Left colon (tissue), 2 donors: ENCODE measurements at regions not wholly inside any gene's neighbourhood (a gene's known extent, or its start where the extent isn't known, plus 50 kb on each side); places are given as distances from the start of the nearest gene placed in this dataset.

Experiments used
- ATAC-seq: fragments of 200-7000 bp; cut with Tn5 transposase; one replicate; pipeline ENCODE4 v1.9.1; 2020; ENCODE audit warnings: mild to moderate bottlenecking, moderate library complexity
- DNase-seq, 2 donors: peaks; one replicate each; pipeline ENCODE4 v3.0.0-alpha.2; 2020
- intact Hi-C, 2 donors: fragments of 100-400 bp; cut with DNase I in 1 of 2; cut with micrococcal nuclease in 1 of 2; formaldehyde crosslinking; loops; one replicate each; pipeline versions ENCODE4 v1.11.2 to v1.14.0; 2022; cut with DNase I, micrococcal nuclease
- donor health status: DM: no; HTN: no; CAD: no.
- donor health status: DM: yes; HTN: yes; CAD: no.

DNA sequence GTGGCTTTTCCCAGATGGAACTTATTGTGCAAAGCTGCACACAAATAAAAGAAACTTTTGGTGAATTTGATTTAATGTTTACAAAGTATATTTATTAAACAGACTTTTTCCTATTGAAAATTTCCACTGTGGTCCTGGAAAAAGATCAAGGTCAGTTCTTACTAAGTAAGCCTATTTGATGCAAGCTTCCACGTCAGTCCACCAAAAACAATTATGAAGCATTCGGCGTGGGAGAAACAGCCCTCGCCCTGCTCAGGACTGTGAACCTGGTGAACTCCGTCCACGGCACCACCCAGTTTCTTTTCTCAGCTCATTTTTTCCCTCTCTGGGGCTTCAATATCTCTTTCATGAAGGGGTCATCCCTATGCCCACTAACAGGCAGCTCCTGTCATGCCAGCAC, 149.8 kb downstream of the EFNB2 start:
- intact Hi-C loops, result no loop called here
- DNase-seq, result no peak

GRCh38 chr13:106384516-106384915, 150.9 kb downstream of the EFNB2 start:
- DNase-seq (no peak), ATAC-seq (no peak)
- intact Hi-C loops, result no loop called here

More for the DNA sequence above, 149.8 kb downstream of the EFNB2 start:
- no peak for ATAC-seq

DNA sequence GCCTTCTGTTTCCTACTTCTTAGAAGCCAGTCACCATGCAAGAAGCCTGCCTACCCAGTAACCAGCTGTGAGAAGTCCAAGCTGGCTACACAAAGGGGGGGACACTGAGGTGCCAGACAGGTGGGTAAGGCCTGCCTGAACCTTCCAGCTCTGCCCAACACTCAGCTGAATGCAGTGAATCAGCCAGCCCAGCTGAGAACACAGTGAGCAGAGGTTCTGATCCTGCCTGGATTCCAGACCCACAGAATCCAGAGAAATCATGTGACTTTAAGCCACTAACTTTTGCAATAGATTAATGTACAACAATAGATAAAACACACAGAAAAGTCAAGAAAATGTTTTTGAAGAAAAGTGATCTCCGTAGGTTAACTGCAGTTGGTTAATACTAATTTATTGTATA, 151.7 kb downstream of the EFNB2 start:
- intact Hi-C loops, result no loop called here
- DNase-seq (no peak), ATAC-seq (no peak)

- intact Hi-C loops, result no loop called here
- no peak for DNase-seq
- no peak for ATAC-seq
Observed at GRCh38 chr13:106382534-106382933, 152.9 kb downstream of the EFNB2 start.

GRCh38 chr13:106381091-106381490, 154.4 kb downstream of the EFNB2 start:
- intact Hi-C loops, result no loop called here
- DNase-seq (no peak), ATAC-seq (peak; percentile 57)

DNA sequence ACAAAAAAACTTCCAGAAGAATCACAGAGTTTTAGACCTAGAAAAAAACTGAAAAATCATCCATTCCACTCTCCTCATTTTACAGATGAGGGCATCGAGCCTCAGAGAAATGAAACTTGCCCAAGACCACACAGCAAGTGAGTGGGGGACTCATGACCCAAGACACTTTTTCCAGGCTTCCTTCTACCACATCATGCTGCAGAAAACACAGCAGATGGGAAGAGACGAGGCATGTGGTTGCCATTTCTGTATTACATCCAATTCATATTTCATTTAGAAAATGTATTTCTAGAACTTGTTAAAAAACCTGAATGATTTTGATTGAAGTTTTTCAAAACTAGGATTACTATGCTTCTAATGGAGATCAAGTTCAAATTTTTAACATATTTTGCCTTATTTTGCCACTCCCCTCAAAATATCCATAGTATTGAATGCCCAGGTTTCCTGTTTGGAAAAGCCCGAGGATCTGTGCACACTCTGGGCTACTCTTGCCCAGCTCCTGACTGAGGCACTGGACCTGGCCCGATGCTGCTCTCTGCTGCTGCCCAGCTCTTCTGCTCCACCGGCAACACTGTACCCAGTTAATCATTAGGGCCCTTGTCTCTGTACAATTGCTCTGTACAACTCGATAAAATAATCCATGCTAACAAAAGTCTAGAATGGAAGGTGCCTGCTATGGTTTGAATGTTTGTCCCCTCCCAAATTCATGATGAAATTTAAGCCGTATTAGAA, 157.4 kb downstream of the EFNB2 start:
- intact Hi-C loops, result no loop called here
- ATAC-seq, result no peak
- no peak for DNase-seq

GRCh38 chr13:106377341-106377740, 158.1 kb downstream of the EFNB2 start:
- ATAC-seq, result no peak
- DNase-seq, result no peak
- intact Hi-C loops, result no loop called here

- DNase-seq (no peak), ATAC-seq (peak; percentile 37)
- intact Hi-C loops, result no loop called here
Observed at GRCh38 chr13:106376401-106377112, 158.9 kb downstream of the EFNB2 start.

- intact Hi-C loops, result no loop called here
- DNase-seq (no peak), ATAC-seq (no peak)
Observed at GRCh38 chr13:106375085-106375484, 160.4 kb downstream of the EFNB2 start.

GRCh38 chr13:106374631-106375030, 160.8 kb downstream of the EFNB2 start:
- DNase-seq (no peak), ATAC-seq (no peak)
- intact Hi-C loops, result no loop called here

- intact Hi-C loops, result no loop called here
Observed at GRCh38 chr13:106373989-106374572, 161.4 kb downstream of the EFNB2 start.

GRCh38 chr13:106373304-106373988, 162.0 kb downstream of the EFNB2 start:
- no peak for DNase-seq
- ATAC-seq, result peak; percentile 58
- intact Hi-C loops, result no loop called here

More at GRCh38 chr13:106373989-106374572, 161.4 kb downstream of the EFNB2 start:
- DNase-seq, result no peak
- ATAC-seq, result no peak

GRCh38 chr13:106372199-106373155, 163.0 kb downstream of the EFNB2 start:
- ATAC-seq, result peak; percentile 46
- intact Hi-C loops, result no loop called here
- no peak for DNase-seq

DNA sequence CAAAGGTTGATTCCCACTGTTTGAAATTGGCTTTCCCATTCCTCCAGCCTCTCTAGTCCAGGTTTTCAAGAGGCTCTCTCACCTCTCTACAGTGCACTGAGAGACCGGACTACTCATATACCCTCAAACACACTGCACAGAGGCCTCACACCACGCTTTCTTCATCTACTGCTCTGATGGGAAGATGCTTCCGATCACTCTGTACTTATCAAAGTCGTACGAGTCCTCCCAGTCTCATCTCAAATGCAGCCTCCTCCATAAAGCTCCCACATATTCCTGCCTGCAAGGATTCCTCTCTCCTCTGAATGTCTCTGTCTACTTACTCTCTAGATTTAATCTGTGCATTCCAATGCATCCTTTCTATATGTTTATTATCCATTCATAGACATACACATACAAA, 164.4 kb downstream of the EFNB2 start:
- ATAC-seq, result no peak
- intact Hi-C loops, result no loop called here

GRCh38 chr13:106369858-106370257, 165.6 kb downstream of the EFNB2 start:
- ATAC-seq (no peak), DNase-seq (no peak)
- intact Hi-C loops, result no loop called here

More for the DNA sequence above, 164.4 kb downstream of the EFNB2 start:
- DNase-seq, result no peak

DNA sequence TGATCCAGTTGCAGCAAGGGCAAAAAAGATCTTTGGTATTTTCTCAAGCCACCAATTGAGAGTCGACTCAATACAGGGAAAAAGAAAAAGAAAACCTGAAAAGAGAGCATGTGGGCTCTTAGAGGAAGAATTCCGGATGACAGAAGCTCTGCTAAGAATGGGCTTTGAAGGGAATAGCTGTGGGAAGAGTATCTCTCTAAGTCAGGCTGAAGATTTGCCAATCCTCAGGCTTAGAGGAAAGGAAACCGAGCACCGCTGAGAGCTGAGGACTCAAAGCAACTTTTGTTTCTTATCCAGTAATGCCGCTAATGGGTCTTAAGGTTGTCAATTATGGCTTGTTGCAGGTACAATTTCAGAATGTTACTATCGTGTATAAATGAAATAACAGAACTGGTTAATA, 166.4 kb downstream of the EFNB2 start:
- DNase-seq (no peak), ATAC-seq (no peak)

GRCh38 chr13:106367361-106367971, 168.0 kb downstream of the EFNB2 start:
- ATAC-seq (no peak), DNase-seq (no peak)
- intact Hi-C loops, result no loop called here

More for the DNA sequence above, 166.4 kb downstream of the EFNB2 start:
- intact Hi-C loops, result no loop called here

- intact Hi-C loops, result no loop called here
- DNase-seq (no peak), ATAC-seq (no peak)
Observed at GRCh38 chr13:106362707-106363106, 172.8 kb downstream of the EFNB2 start.
